CD14-positive monocyte (primary cell): ENCODE measurements at regions not wholly inside any gene's neighbourhood (a gene's known extent, or its start where the extent isn't known, plus 50 kb on each side); places are given as distances from the start of the nearest gene placed in this dataset.

Experiments used
- DNase-seq, 3 donors: peaks; one replicate each; pipeline ENCODE4 v3.0.0-alpha.2; 2011 to 2022
- H2AFZ ChIP-seq: 2 replicates; pipeline ENCODE4 v1.6.0; 2012; ENCODE audit warnings: mild to moderate bottlenecking, low read depth, low read length, inconsistent platforms; ENCODE audit not compliant: insufficient read depth, poor library complexity, severe bottlenecking
- H3K27ac ChIP-seq, 2 donors: 1 replicate in 1 of 2; 2 replicates in 1 of 2; pipeline ENCODE4 v1.5.1; 2012 to 2013; ENCODE audit warnings: low read length in 2 of 2, control low read depth in 1 of 2, inconsistent platforms in 1 of 2, low read depth in 1 of 2, mild to moderate bottlenecking in 1 of 2
- H3K27me3 ChIP-seq, 2 donors: one replicate each; pipeline versions ENCODE4 v1.6.0 to v1.6.1; 2011 to 2013; ENCODE audit warnings: low read length in 2 of 2; ENCODE audit not compliant: control insufficient read depth in 2 of 2, insufficient read depth in 2 of 2
- H3K36me3 ChIP-seq, 2 donors: replicated peaks in 1 of 2; 1 replicate in 1 of 2; 2 replicates in 1 of 2; pipeline versions ENCODE4 v1.5.1 to v1.6.1; 2012 to 2013; ENCODE audit warnings: low read length in 2 of 2, control low read depth in 1 of 2, inconsistent platforms in 1 of 2, mild to moderate bottlenecking in 1 of 2; ENCODE audit not compliant: insufficient read depth in 2 of 2, control insufficient read depth in 1 of 2
- H3K4me1 ChIP-seq, 2 donors: 1 replicate in 1 of 2; 2 replicates in 1 of 2; pipeline versions ENCODE4 v1.5.1 to v1.6.1; 2012 to 2013; ENCODE audit warnings: low read length in 2 of 2, control low read depth in 1 of 2, inconsistent platforms in 1 of 2, mild to moderate bottlenecking in 1 of 2, moderate library complexity in 1 of 2; ENCODE audit not compliant: insufficient read depth in 2 of 2, control insufficient read depth in 1 of 2
- H3K4me2 ChIP-seq: replicated peaks from 2 replicates; pipeline ENCODE3; 2012; ENCODE audit warnings: low read length, moderate library complexity, mild to moderate bottlenecking; ENCODE audit not compliant: poor library complexity, severe bottlenecking; ENCODE audit errors: extremely low read depth
- H3K4me3 ChIP-seq, 3 experiments: fragments of 200-600 bp in 1 of 3; sonication (generic) in 1 of 3; replicated peaks in 1 of 3; 1 replicate in 2 of 3; 2 replicates in 1 of 3; pipeline ENCODE4 v1.5.1; 2011 to 2013; ENCODE audit warnings: low read length in 3 of 3, mild to moderate bottlenecking in 3 of 3, control low read depth in 2 of 3, low read depth in 2 of 3, inconsistent platforms in 1 of 3, moderate library complexity in 1 of 3
- H3K79me2 ChIP-seq: 2 replicates; pipeline ENCODE4 v1.6.0; 2012; ENCODE audit warnings: mild to moderate bottlenecking, control low read depth, inconsistent platforms, low read length, moderate library complexity; ENCODE audit not compliant: insufficient read depth
- H3K9ac ChIP-seq: 2 replicates; pipeline ENCODE4 v1.6.0; 2017; ENCODE audit warnings: low read length, mild to moderate bottlenecking; ENCODE audit not compliant: insufficient read depth, poor library complexity, severe bottlenecking
- H3K9me3 ChIP-seq, 2 donors: replicated peaks in 1 of 2; 1 replicate in 1 of 2; 2 replicates in 1 of 2; pipeline versions ENCODE4 v1.5.1 to v1.6.1; 2012 to 2013; ENCODE audit warnings: low read length in 2 of 2, control low read depth in 1 of 2; ENCODE audit not compliant: control insufficient read depth in 1 of 2, insufficient read depth in 1 of 2
- H4K20me1 ChIP-seq: 2 replicates; pipeline ENCODE4 v1.6.0; 2012; ENCODE audit warnings: mild to moderate bottlenecking, low read length, control low read depth, moderate library complexity; ENCODE audit not compliant: insufficient read depth
- H3K27ac Mint-ChIP-seq, 7 donors: one replicate each; pipeline ENCODE4 v1.8.0; 2020; ENCODE audit warnings: mild to moderate bottlenecking in 7 of 7, mixed read lengths in 7 of 7, moderate library complexity in 6 of 7, inconsistent platforms in 2 of 7
- H3K27me3 Mint-ChIP-seq, 3 donors: one replicate each; pipeline ENCODE4 v1.8.0; 2021 to 2022; ENCODE audit warnings: low read depth in 3 of 3, mild to moderate bottlenecking in 3 of 3, mixed read lengths in 3 of 3, moderate library complexity in 3 of 3, inconsistent platforms in 1 of 3
- H3K36me3 Mint-ChIP-seq, 2 donors: one replicate each; pipeline ENCODE4 v1.8.0; 2020; ENCODE audit warnings: mixed read lengths in 2 of 2, inconsistent platforms in 1 of 2, mild to moderate bottlenecking in 1 of 2
- H3K4me1 Mint-ChIP-seq: one replicate; pipeline ENCODE4 v1.8.0; 2020; ENCODE audit warnings: mild to moderate bottlenecking, mixed read lengths
- H3K4me3 Mint-ChIP-seq, 2 donors: one replicate each; pipeline ENCODE4 v1.8.0; 2020; ENCODE audit warnings: mild to moderate bottlenecking in 2 of 2, mixed read lengths in 2 of 2, moderate library complexity in 1 of 2
- H3K9me3 Mint-ChIP-seq, 7 donors: one replicate each; pipeline ENCODE4 v1.8.0; 2020 to 2022; ENCODE audit warnings: mixed read lengths in 7 of 7, mild to moderate bottlenecking in 6 of 7, moderate library complexity in 6 of 7, inconsistent platforms in 2 of 7
- WGBS: methylation state at CpG from one replicate; pipeline ENCODE4 v1.1.5; 2013; ENCODE audit warnings: missing lambda C conversion rate; ENCODE audit not compliant: insufficient coverage; 5-methylcytosine and 5-hydroxymethylcytosine counted together
- intact Hi-C, 2 donors: fragments of 100-400 bp; cut with micrococcal nuclease; formaldehyde crosslinking; loops; one replicate each; pipeline versions ENCODE4 v1.15.0 to v1.15.1; 2023
- TF ChIP-seq, protein P1 (sequence below): fragments of 200-600 bp; IDR thresholded peaks from one replicate; pipeline ENCODE4 v1.8.0; 2022; ENCODE audit warnings: antibody characterized with exemption, mild to moderate bottlenecking

DNA sequence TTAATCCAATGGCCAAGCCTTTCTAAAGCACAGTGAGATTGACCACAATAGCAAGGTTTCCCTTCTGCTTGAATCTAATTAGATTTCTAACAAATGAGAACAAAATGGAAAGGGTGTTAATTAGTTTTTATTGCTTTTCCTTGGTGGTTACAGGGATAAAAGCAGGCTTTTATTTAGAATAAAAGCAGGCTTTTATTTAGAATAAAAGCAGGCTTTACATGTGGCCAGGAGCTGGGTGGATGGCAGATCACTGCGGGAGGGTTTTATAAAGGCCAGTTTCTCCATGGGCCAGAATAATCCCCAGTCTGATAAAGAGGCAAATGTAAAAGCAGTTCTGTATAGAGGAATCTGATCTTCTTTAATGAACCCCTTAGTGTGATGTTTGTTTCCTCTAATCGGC is 470.2 kb downstream of the TMEM232 start:
- Histone ChIP-seq H3K4me3 (no peak overlapping the region), H3K27ac (no peak overlapping the region), H3K36me3 (no peaks in the 10 kb centered on the region), H4K20me1 (no peaks in the 10 kb centered on the region), H3K79me2 (no peaks in the 10 kb centered on the region), H3K9ac (no peak overlapping the region), H3K4me2 (no peak overlapping the region), H3K4me1 (no peaks in the 10 kb centered on the region), H2AFZ (no peak overlapping the region), H3K27me3 (no peaks in the 10 kb centered on the region), H3K9me3 (peaks cover 0 to 3% of the 10 kb centered on the region in 2 donors)
- intact Hi-C loops, result no loop called here
- WGBS, result no CpG with 5 or more reads among the region's 2 CpGs
- DNase-seq, result no peak
- Mint-ChIP-seq H3K4me1 (no peaks in the 10 kb centered on the region), H3K36me3 (no peaks in the 10 kb centered on the region), H3K27me3 (no peaks in the 10 kb centered on the region), H3K9me3 (peaks cover 0 to 2% (median 0%) of the 10 kb centered on the region in 7 donors), H3K27ac (no peak overlapping the region), H3K4me3 (no peak overlapping the region)
- TF ChIP-seq, protein P1, sequence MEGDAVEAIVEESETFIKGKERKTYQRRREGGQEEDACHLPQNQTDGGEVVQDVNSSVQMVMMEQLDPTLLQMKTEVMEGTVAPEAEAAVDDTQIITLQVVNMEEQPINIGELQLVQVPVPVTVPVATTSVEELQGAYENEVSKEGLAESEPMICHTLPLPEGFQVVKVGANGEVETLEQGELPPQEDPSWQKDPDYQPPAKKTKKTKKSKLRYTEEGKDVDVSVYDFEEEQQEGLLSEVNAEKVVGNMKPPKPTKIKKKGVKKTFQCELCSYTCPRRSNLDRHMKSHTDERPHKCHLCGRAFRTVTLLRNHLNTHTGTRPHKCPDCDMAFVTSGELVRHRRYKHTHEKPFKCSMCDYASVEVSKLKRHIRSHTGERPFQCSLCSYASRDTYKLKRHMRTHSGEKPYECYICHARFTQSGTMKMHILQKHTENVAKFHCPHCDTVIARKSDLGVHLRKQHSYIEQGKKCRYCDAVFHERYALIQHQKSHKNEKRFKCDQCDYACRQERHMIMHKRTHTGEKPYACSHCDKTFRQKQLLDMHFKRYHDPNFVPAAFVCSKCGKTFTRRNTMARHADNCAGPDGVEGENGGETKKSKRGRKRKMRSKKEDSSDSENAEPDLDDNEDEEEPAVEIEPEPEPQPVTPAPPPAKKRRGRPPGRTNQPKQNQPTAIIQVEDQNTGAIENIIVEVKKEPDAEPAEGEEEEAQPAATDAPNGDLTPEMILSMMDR, result no peak

DNA sequence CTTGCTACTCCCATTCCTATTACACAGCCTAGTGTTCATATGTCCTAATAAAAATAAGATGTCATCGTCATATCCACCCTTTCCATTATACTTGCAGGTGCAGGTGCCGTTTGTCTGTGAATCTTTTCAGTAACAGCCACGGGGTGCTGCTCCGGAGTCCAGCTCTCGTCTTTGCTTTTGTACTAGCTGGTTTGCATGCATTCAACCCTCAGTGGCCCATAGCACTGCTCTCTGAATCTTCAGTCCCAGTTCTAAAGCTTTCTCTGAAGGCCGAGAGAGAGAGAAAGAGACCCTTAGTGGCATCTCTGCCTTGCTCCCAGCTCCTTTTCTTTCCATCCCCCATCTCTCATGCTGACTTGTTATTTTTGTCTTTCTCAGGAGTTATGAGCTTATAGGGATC is 468.5 kb downstream of the TMEM232 start:
- Histone ChIP-seq H3K4me1 (no peaks in the 10 kb centered on the region), H3K36me3 (no peaks in the 10 kb centered on the region), H3K9me3 (peaks cover 0 to 3% of the 10 kb centered on the region in 2 donors), H2AFZ (no peak overlapping the region), H3K79me2 (no peaks in the 10 kb centered on the region), H3K4me2 (no peak overlapping the region), H4K20me1 (no peaks in the 10 kb centered on the region), H3K4me3 (no peak overlapping the region), H3K9ac (no peak overlapping the region), H3K27me3 (no peaks in the 10 kb centered on the region), H3K27ac (no peak overlapping the region)
- WGBS, result 92% methylated on average over 5 of the region's 6 CpGs
- H3K27ac Mint-ChIP-seq, result no peak overlapping the region
- no peaks in the 10 kb centered on the region for H3K27me3 Mint-ChIP-seq
- no peaks in the 10 kb centered on the region for H3K4me1 Mint-ChIP-seq
- TF ChIP-seq, protein P1, result no peak
- intact Hi-C loops, result no loop called here
- H3K9me3 Mint-ChIP-seq, result peaks cover 0 to 2% (median 1%) of the 10 kb centered on the region in 7 donors
- H3K4me3 Mint-ChIP-seq, result no peak overlapping the region
- H3K36me3 Mint-ChIP-seq, result no peaks in the 10 kb centered on the region
- no peak for DNase-seq
